GM12892 (cell line): ENCODE measurements at regions not wholly inside any gene's neighbourhood (a gene's known extent, or its start where the extent isn't known, plus 50 kb on each side); places are given as distances from the start of the nearest gene placed in this dataset.

ENCODE experiments used
- POLR2A ChIP-seq: IDR thresholded peaks from 2 replicates; pipeline ENCODE4 v1.6.1; 2011; ENCODE audit warnings: low read depth, low read length, control low read depth
- POLR2AphosphoS5 ChIP-seq: IDR thresholded peaks from 2 replicates; pipeline ENCODE4 v1.6.1; 2011; ENCODE audit warnings: low read depth, low read length, control low read depth

DNA sequence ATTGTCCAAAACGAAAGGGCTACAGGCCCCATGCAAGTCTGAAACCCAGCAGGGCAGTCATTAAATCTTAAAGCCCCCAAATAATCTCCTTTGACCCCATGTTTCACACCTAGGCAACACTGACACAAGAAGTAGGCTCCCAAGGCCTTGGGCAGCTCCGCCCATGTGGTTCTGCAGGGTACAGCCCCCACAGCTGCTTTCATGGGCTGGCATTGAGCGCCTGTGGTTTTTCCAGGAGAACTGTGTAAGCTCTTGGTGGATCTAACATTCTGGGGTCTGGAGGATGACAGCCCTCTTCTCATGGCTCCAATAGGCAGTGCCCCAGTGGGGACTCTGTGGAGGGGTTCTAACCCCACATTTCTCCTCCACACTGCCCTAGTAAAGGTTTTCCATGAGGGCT, 623.5 kb downstream of the PRR16 start:
- TF ChIP-seq POLR2A (no peak), POLR2AphosphoS5 (no peak)
